ENCODE measurements at regions not wholly inside any gene's neighbourhood (a gene's known extent, or its start where the extent isn't known, plus 50 kb on each side); places are given as distances from the start of the nearest gene placed in this dataset.

GRCh38 chr16:6335072-6335471 is 997.6 kb upstream of the RBFOX1 start:
- no peak for DNase-seq (ENCODE audit: low spot score)
- H3K4me3 ChIP-seq, result no peak overlapping the region
- H3K36me3 ChIP-seq, result no peaks in the 10 kb centered on the region
- no peaks in the 10 kb centered on the region for H3K9me3 ChIP-seq
- no peaks in the 10 kb centered on the region for H3K4me1 ChIP-seq
- TF ChIP-seq CTCF (IDR thresholded peaks at IDR 0.05), result peak in 1 of 2 donors; percentile 38
- H3K27me3 ChIP-seq, result no peaks in the 10 kb centered on the region
- no peak overlapping the region for H3K27ac ChIP-seq

GRCh38 chr16:6331770-6332169 is 1000.9 kb upstream of the RBFOX1 start:
- Histone ChIP-seq H3K4me3 (no peak overlapping the region), H3K27ac (no peak overlapping the region), H3K36me3 (no peaks in the 10 kb centered on the region), H3K9me3 (no peaks in the 10 kb centered on the region), H3K4me1 (no peaks in the 10 kb centered on the region), H3K27me3 (no peaks in the 10 kb centered on the region)
- TF ChIP-seq CTCF (IDR thresholded peaks at IDR 0.05), result no peak
- DNase-seq (ENCODE audit: low spot score), result no peak

GRCh38 chr16:6317934-6318333 is 1014.7 kb upstream of the RBFOX1 start:
- Histone ChIP-seq H3K36me3 (no peaks in the 10 kb centered on the region), H3K4me3 (no peak overlapping the region), H3K27me3 (no peaks in the 10 kb centered on the region), H3K4me1 (no peaks in the 10 kb centered on the region), H3K9me3 (no peaks in the 10 kb centered on the region), H3K27ac (no peak overlapping the region)
- TF ChIP-seq CTCF (IDR thresholded peaks at IDR 0.05), result no peak
- DNase-seq (ENCODE audit: low spot score), result no peak

GRCh38 chr16:6309271-6309670 is 1023.4 kb upstream of the RBFOX1 start:
- H3K4me3 ChIP-seq, result no peak overlapping the region
- DNase-seq (ENCODE audit: low spot score), result no peak
- H3K27me3 ChIP-seq, result no peaks in the 10 kb centered on the region
- H3K27ac ChIP-seq, result no peak overlapping the region
- H3K9me3 ChIP-seq, result no peaks in the 10 kb centered on the region
- no peaks in the 10 kb centered on the region for H3K36me3 ChIP-seq
- no peak for TF ChIP-seq CTCF (IDR thresholded peaks at IDR 0.05)
- H3K4me1 ChIP-seq, result no peaks in the 10 kb centered on the region

GRCh38 chr16:6308176-6308575 is 1024.5 kb upstream of the RBFOX1 start:
- H3K27ac ChIP-seq, result no peak overlapping the region
- H3K9me3 ChIP-seq, result no peaks in the 10 kb centered on the region
- H3K27me3 ChIP-seq, result no peaks in the 10 kb centered on the region
- no peaks in the 10 kb centered on the region for H3K4me1 ChIP-seq
- H3K4me3 ChIP-seq, result no peak overlapping the region
- no peak for DNase-seq (ENCODE audit: low spot score)
- no peak for TF ChIP-seq CTCF (IDR thresholded peaks at IDR 0.05)
- H3K36me3 ChIP-seq, result no peaks in the 10 kb centered on the region

GRCh38 chr16:6300523-6300922 is 1032.1 kb upstream of the RBFOX1 start:
- no peak for TF ChIP-seq CTCF (IDR thresholded peaks at IDR 0.05)
- Histone ChIP-seq H3K27me3 (no peaks in the 10 kb centered on the region), H3K4me3 (no peak overlapping the region), H3K36me3 (no peaks in the 10 kb centered on the region), H3K4me1 (no peaks in the 10 kb centered on the region), H3K27ac (no peak overlapping the region), H3K9me3 (no peaks in the 10 kb centered on the region)
- DNase-seq (ENCODE audit: low spot score), result no peak

Measured in right atrium auricular region (tissue), 2 donors.